Retinal pigment epithelial cell (primary cell): ENCODE measurements at regions not wholly inside any gene's neighbourhood (a gene's known extent, or its start where the extent isn't known, plus 50 kb on each side); places are given as distances from the start of the nearest gene placed in this dataset.
"Not testable (repeated sequence)": the region's sequence is repeated elsewhere in the genome, so short reads cannot be mapped to it uniquely, and the experiment has no call there.

Experiments used
- DNase-seq: peaks from one replicate; pipeline ENCODE4 v3.0.0-alpha.2; 2010; ENCODE audit warnings: low read depth
- H3K4me3 ChIP-seq: 2 replicates; pipeline ENCODE4 v1.5.1; 2011; ENCODE audit warnings: mild to moderate bottlenecking, low read length, control low read depth, moderate library complexity
- CTCF ChIP-seq: conservative IDR thresholded peaks from 2 replicates; pipeline ENCODE4 v1.5.1; 2011; ENCODE audit warnings: low read depth, low read length, control low read depth, inconsistent platforms

GRCh38 chr16:65377195-65377594 is 255.3 kb upstream of the CDH11 start:
- no peak for TF ChIP-seq CTCF
- no peak for DNase-seq
- no peak overlapping the region for H3K4me3 ChIP-seq

GRCh38 chr16:65376601-65377000 is 254.7 kb upstream of the CDH11 start:
- no peak for DNase-seq
- H3K4me3 ChIP-seq, result no peak overlapping the region
- TF ChIP-seq CTCF, result no peak

GRCh38 chr16:65375651-65376050 is 253.8 kb upstream of the CDH11 start:
- TF ChIP-seq CTCF, result no peak
- H3K4me3 ChIP-seq, result no peak overlapping the region
- no peak for DNase-seq

- H3K4me3 ChIP-seq, result no peak overlapping the region
- no peak for DNase-seq
- TF ChIP-seq CTCF, result no peak
Measured at GRCh38 chr16:65373097-65373496, 251.2 kb upstream of the CDH11 start.

- TF ChIP-seq CTCF, result no peak
- no peak for DNase-seq
- H3K4me3 ChIP-seq, result no peak overlapping the region
Measured at GRCh38 chr16:65372171-65372570, 250.3 kb upstream of the CDH11 start.

- DNase-seq, result peak; percentile 7
- no peak overlapping the region for H3K4me3 ChIP-seq
- no peak for TF ChIP-seq CTCF
Measured at GRCh38 chr16:65365732-65366715, 244.2 kb upstream of the CDH11 start.

- not testable (repeated sequence) for H3K4me3 ChIP-seq, DNase-seq
Measured at GRCh38 chr16:65356721-65357120, 234.9 kb upstream of the CDH11 start.
